NCI-H1694 (cell line): ENCODE measurements at regions not wholly inside any gene's neighbourhood (a gene's known extent, or its start where the extent isn't known, plus 50 kb on each side); places are given as distances from the start of the nearest gene placed in this dataset.

Source experiments
- DNase-seq: peaks from one replicate; lab custom pipeline; 2025; lab: John Stamatoyannopoulos, UW

- DNase-seq: no peak
These were observed 485.8 kb downstream of the NTRK2 start for GRCh38 chr9:85155352-85155751.

GRCh38 chr9:85151741-85152140 is 482.2 kb downstream of the NTRK2 start:
- DNase-seq: no peak

GRCh38 chr9:85151162-85151561 is 481.6 kb downstream of the NTRK2 start:
- DNase-seq: no peak

GRCh38 chr9:85147046-85147640 is 477.6 kb downstream of the NTRK2 start:
- no peak for DNase-seq

- DNase-seq: no peak
These were observed 473.4 kb downstream of the NTRK2 start for GRCh38 chr9:85142968-85143367.

- DNase-seq: no peak
These were observed 473.0 kb downstream of the NTRK2 start for GRCh38 chr9:85142496-85142911.

- DNase-seq: no peak
These were observed 468.2 kb downstream of the NTRK2 start for GRCh38 chr9:85137696-85138095.

GRCh38 chr9:85136987-85137386 is 467.5 kb downstream of the NTRK2 start:
- no peak for DNase-seq

GRCh38 chr9:85136507-85136906 is 467.0 kb downstream of the NTRK2 start:
- DNase-seq: no peak

GRCh38 chr9:85130764-85131163 is 461.2 kb downstream of the NTRK2 start:
- DNase-seq: no peak

- no peak for DNase-seq
These were observed 460.7 kb downstream of the NTRK2 start for GRCh38 chr9:85130260-85130659.

- no peak for DNase-seq
These were observed 460.0 kb downstream of the NTRK2 start for GRCh38 chr9:85129514-85129913.

GRCh38 chr9:85118990-85119755 is 449.6 kb downstream of the NTRK2 start:
- no peak for DNase-seq

GRCh38 chr9:85117831-85118230 is 448.3 kb downstream of the NTRK2 start:
- DNase-seq: no peak

- DNase-seq: no peak
These were observed 445.9 kb downstream of the NTRK2 start for GRCh38 chr9:85115473-85115872.

GRCh38 chr9:85114799-85115198 is 445.3 kb downstream of the NTRK2 start:
- DNase-seq: no peak

GRCh38 chr9:85112933-85113418 is 443.4 kb downstream of the NTRK2 start:
- DNase-seq: no peak

GRCh38 chr9:85112391-85112790 is 442.9 kb downstream of the NTRK2 start:
- no peak for DNase-seq

GRCh38 chr9:85108746-85109145 is 439.2 kb downstream of the NTRK2 start:
- no peak for DNase-seq

- no peak for DNase-seq
These were observed 438.7 kb downstream of the NTRK2 start for GRCh38 chr9:85108229-85108628.

GRCh38 chr9:85089188-85089969 is 419.9 kb downstream of the NTRK2 start:
- no peak for DNase-seq

- DNase-seq: no peak
These were observed 412.4 kb downstream of the NTRK2 start for GRCh38 chr9:85081963-85082362.

GRCh38 chr9:85079349-85079748 is 409.8 kb downstream of the NTRK2 start:
- DNase-seq: no peak
